ENCODE measurements at regions not wholly inside any gene's neighbourhood (a gene's known extent, or its start where the extent isn't known, plus 50 kb on each side); places are given as distances from the start of the nearest gene placed in this dataset.

- Histone ChIP-seq H3K27ac (no peak overlapping the region), H3K4me3 (no peak overlapping the region), H3K27me3 (peaks cover 9% of the 10 kb centered on the region), H3K36me3 (no peaks in the 10 kb centered on the region), H3K9me3 (no peaks in the 10 kb centered on the region), H3K4me1 (no peaks in the 10 kb centered on the region)
- 70% methylated on average over 8 of the region's 8 CpGs for WGBS
- TF ChIP-seq POLR2AphosphoS5 (IDR thresholded peaks at IDR 0.05), result no peak
- TF ChIP-seq, protein P1, sequence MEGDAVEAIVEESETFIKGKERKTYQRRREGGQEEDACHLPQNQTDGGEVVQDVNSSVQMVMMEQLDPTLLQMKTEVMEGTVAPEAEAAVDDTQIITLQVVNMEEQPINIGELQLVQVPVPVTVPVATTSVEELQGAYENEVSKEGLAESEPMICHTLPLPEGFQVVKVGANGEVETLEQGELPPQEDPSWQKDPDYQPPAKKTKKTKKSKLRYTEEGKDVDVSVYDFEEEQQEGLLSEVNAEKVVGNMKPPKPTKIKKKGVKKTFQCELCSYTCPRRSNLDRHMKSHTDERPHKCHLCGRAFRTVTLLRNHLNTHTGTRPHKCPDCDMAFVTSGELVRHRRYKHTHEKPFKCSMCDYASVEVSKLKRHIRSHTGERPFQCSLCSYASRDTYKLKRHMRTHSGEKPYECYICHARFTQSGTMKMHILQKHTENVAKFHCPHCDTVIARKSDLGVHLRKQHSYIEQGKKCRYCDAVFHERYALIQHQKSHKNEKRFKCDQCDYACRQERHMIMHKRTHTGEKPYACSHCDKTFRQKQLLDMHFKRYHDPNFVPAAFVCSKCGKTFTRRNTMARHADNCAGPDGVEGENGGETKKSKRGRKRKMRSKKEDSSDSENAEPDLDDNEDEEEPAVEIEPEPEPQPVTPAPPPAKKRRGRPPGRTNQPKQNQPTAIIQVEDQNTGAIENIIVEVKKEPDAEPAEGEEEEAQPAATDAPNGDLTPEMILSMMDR (IDR thresholded peaks at IDR 0.05), result no peak
- TF ChIP-seq EP300 (IDR thresholded peaks at IDR 0.05), result no peak
- TF ChIP-seq POLR2A (IDR thresholded peaks at IDR 0.05), result no peak
- DNase-seq (ENCODE audit: low spot score in 2 of 2), result no peak
Measured at GRCh38 chr9:7227951-7228350, 470.2 kb downstream of the KDM4C start.

- WGBS, result 73% methylated on average over 7 of the region's 7 CpGs
Measured at GRCh38 chr9:7226007-7226640, 468.4 kb downstream of the KDM4C start.

More at GRCh38 chr9:7226007-7226640, 468.4 kb downstream of the KDM4C start:
- DNase-seq (ENCODE audit: low spot score in 2 of 2), result no peak
- Histone ChIP-seq H3K4me1 (no peaks in the 10 kb centered on the region), H3K27me3 (peaks cover 6% of the 10 kb centered on the region), H3K27ac (no peak overlapping the region), H3K36me3 (no peaks in the 10 kb centered on the region), H3K4me3 (no peak overlapping the region), H3K9me3 (no peaks in the 10 kb centered on the region)
- no peak for TF ChIP-seq EP300 (IDR thresholded peaks at IDR 0.05)
- TF ChIP-seq POLR2A (IDR thresholded peaks at IDR 0.05), result no peak
- no peak for TF ChIP-seq POLR2AphosphoS5 (IDR thresholded peaks at IDR 0.05)
- TF ChIP-seq, protein P1 (IDR thresholded peaks at IDR 0.05), result no peak
